ENCODE measurements at regions not wholly inside any gene's neighbourhood (a gene's known extent, or its start where the extent isn't known, plus 50 kb on each side); places are given as distances from the start of the nearest gene placed in this dataset.

DNA sequence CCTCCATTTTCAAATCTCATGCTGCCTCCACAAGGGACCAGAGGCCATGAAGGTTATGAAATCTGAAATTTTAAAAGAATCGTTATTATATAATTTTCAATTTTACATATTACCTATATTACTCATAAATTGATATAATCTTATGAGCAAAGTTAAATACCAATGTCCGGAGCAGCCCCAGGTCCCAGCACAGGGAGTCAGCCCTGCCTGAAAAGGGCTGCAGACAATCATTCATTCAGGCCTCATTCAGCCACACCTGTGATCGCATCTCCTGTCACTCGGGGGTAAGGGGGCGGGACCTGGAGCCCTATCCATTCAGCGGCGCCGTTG, 172.5 kb downstream of the AHSP start:
- no peaks in the 10 kb centered on the region for H3K9me3 Mint-ChIP-seq
- no peaks in the 10 kb centered on the region for H3K36me3 Mint-ChIP-seq
- no peak for DNase-seq (ENCODE audit: extremely low spot score, unreplicated experiment)
- H3K4me1 Mint-ChIP-seq (ENCODE audit: unreplicated experiment): peaks cover 10% of the 10 kb centered on the region
- TF ChIP-seq, protein P1, sequence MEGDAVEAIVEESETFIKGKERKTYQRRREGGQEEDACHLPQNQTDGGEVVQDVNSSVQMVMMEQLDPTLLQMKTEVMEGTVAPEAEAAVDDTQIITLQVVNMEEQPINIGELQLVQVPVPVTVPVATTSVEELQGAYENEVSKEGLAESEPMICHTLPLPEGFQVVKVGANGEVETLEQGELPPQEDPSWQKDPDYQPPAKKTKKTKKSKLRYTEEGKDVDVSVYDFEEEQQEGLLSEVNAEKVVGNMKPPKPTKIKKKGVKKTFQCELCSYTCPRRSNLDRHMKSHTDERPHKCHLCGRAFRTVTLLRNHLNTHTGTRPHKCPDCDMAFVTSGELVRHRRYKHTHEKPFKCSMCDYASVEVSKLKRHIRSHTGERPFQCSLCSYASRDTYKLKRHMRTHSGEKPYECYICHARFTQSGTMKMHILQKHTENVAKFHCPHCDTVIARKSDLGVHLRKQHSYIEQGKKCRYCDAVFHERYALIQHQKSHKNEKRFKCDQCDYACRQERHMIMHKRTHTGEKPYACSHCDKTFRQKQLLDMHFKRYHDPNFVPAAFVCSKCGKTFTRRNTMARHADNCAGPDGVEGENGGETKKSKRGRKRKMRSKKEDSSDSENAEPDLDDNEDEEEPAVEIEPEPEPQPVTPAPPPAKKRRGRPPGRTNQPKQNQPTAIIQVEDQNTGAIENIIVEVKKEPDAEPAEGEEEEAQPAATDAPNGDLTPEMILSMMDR (conservative IDR thresholded peaks at IDR 0.05): no peak
- peak overlapping the region; percentile 93 for H3K4me3 Mint-ChIP-seq
- no peak overlapping the region for H3K27ac Mint-ChIP-seq
- peaks cover 10% of the 10 kb centered on the region for H3K27me3 Mint-ChIP-seq

DNA sequence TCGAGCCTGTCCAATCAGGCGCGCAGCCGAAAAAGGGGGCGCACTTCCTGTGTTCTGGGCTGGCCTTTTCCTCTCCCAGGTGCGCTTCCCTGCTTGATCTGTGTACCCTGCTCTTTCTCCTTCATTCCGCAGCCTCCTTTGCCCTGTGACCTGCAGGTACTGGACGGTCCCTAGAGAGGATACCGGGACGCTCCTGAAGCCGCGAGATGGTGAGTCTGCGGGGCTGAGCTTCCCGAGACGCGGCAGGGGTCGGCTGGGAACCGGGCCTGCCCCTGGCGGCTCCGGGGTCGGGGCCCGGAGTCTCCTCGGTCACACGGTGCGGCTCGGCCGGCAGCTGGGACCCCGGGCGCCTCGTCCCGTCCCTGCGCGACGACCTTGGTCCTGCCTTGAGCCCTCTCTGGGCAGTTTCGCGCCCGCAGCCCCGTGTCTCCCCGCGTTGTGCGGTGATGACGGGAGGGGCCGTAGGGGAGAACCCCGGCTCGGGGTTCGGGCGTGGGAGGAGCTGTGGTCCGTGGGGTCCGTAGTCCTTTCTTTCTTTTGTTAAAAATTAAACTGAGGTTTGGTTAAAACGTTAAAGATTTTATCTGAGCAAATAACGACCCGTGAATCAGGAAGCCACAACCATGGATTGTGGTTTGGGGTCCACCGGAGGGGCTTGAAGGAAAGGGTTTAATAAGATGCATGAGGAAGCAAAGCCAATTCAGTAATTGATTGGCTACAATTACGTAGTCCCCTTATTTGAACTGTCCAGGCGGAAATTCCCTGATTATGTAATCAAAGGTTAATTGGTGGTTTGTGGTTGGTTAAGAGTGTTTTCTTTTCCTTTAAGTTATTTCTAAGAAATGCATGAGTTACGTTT, 172.8 kb upstream of the ZNF267 start:
- Mint-ChIP-seq H3K4me1 (ENCODE audit: unreplicated experiment) (peaks cover 10% of the 10 kb centered on the region), H3K27ac (peak overlapping the region; percentile 79)
- peak; percentile 85 for DNase-seq (ENCODE audit: extremely low spot score, unreplicated experiment)

DNA sequence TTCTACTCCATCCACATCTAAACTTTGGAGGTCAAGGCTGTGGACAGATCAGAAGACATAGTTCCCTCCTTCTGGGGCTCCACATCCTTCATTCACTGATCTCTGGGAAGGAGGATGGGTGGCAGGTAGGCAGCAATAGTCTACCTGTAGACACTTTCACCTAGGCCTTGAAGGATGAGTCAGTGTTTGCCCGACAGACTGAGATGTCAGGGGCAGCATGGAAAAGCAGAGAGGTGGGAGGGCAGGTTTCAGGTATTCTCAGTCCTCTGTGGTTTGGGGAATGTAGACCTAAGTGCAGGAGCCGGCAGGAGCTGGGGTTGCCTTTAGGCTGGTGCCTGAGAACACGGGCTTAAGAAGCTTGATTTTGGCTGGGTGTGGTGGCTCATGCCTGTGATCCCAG, 171.9 kb upstream of the ZNF267 start:
- Mint-ChIP-seq H3K4me1 (ENCODE audit: unreplicated experiment) (peaks cover 10% of the 10 kb centered on the region), H3K4me3 (peak overlapping the region; percentile 93), H3K27ac (peak overlapping the region; percentile 79), H3K9me3 (no peaks in the 10 kb centered on the region), H3K27me3 (peaks cover 9% of the 10 kb centered on the region), H3K36me3 (no peaks in the 10 kb centered on the region)
- no peak for DNase-seq (ENCODE audit: extremely low spot score, unreplicated experiment)
- TF ChIP-seq, protein P1 (conservative IDR thresholded peaks at IDR 0.05): no peak

More for the DNA sequence above, 172.8 kb upstream of the ZNF267 start:
- no peaks in the 10 kb centered on the region for H3K9me3 Mint-ChIP-seq
- peak overlapping the region; percentile 93 for H3K4me3 Mint-ChIP-seq
- H3K36me3 Mint-ChIP-seq: no peaks in the 10 kb centered on the region
- TF ChIP-seq, protein P1 (conservative IDR thresholded peaks at IDR 0.05): peak; percentile 34
- peaks cover 10% of the 10 kb centered on the region for H3K27me3 Mint-ChIP-seq

DNA sequence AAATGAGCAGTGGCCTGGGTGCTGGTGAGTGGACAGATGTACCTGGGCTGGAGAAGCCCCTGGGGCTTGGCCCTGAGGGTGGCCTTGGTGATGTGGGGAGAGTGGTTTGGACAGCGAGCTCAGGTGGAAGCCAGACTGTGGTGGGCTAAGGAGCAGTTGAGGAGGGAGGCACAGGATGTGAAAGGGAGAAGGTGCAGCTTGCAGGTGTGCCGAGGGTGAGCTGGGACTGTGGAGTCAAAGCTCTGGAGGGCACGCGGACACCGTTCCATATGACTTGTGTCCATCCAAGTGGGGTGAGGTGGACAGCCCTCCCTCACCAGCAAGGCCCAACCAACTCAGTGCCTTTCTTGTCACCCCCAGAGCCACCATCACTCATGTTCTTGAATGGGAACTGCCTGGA, 170.8 kb upstream of the ZNF267 start:
- H3K9me3 Mint-ChIP-seq: no peaks in the 10 kb centered on the region
- peaks cover 5% of the 10 kb centered on the region for H3K36me3 Mint-ChIP-seq
- no peak for DNase-seq (ENCODE audit: extremely low spot score, unreplicated experiment)
- no peak overlapping the region for H3K27ac Mint-ChIP-seq
- TF ChIP-seq, protein P1 (conservative IDR thresholded peaks at IDR 0.05): no peak
- H3K27me3 Mint-ChIP-seq: peaks cover 5% of the 10 kb centered on the region
- H3K4me3 Mint-ChIP-seq: peak overlapping the region; percentile 25
- H3K4me1 Mint-ChIP-seq (ENCODE audit: unreplicated experiment): peaks cover 10% of the 10 kb centered on the region

DNA sequence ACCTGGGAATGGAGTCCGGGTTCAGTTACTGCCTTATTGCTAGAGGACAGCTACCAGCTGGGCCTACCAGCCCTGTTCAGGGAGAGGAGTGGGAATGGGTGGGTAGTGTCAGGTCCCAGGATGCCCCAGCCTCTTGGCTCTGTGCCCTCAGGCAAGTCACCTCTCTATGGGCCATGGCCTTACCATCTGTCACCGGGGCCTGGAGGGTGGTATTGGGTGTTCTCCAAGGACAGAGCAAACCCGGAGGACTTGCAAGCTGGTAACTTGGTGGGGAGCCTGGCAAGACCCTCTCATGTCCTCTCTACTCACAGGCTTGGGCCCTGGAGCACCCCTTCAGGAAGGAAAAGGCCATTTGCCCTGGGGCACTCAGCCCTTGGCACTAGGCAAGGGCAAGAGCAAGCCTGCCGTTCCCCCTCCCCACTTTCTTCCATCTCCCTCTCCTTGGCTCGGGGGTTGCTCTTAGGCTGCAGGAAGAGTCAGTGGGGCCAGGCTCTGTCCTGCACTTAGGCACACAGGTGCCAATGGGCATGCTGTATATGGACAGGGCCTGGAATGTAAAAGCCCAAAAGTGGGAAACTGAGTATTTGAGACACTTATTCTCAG, 170.0 kb upstream of the ZNF267 start:
- no peak for DNase-seq (ENCODE audit: extremely low spot score, unreplicated experiment)
- H3K27ac Mint-ChIP-seq: no peak overlapping the region
- TF ChIP-seq, protein P1 (conservative IDR thresholded peaks at IDR 0.05): no peak
- no peaks in the 10 kb centered on the region for H3K9me3 Mint-ChIP-seq
- H3K4me1 Mint-ChIP-seq (ENCODE audit: unreplicated experiment): peaks cover 10% of the 10 kb centered on the region
- H3K27me3 Mint-ChIP-seq: no peaks in the 10 kb centered on the region
- H3K4me3 Mint-ChIP-seq: no peak overlapping the region
- H3K36me3 Mint-ChIP-seq: peaks cover 5% of the 10 kb centered on the region

Data from type B pancreatic cell (in vitro differentiated cells).